IMR-90 (cell line): ENCODE measurements at regions not wholly inside any gene's neighbourhood (a gene's known extent, or its start where the extent isn't known, plus 50 kb on each side); places are given as distances from the start of the nearest gene placed in this dataset.

Experiments used
- ATAC-seq: fragments of 200-7000 bp; cut with Tn5 transposase; 2 replicates; pipeline ENCODE4 v1.9.1; 2020; ENCODE audit warnings: low read depth, mild to moderate bottlenecking, moderate library complexity
- BruUV-seq: library from RNA; stranded (reverse); fragments of 400-500 nt; replicated peaks from 2 replicates; lab custom pipeline; 2021; lab: Mats Ljungman, UMichigan
- CTCF ChIA-PET: fragments of 300-600 bp; formaldehyde crosslinking; extraction: SDS; loops from one replicate; lab custom pipeline; 2021; ENCODE audit warnings: antibody characterized with exemption; lab: Yijun Ruan, JAX
- POLR2A ChIA-PET: fragments of 300-600 bp; sonication (Branson Sonifier 250); formaldehyde crosslinking; loops from one replicate; lab custom pipeline; 2022; ENCODE audit warnings: antibody characterized with exemption; ENCODE audit not compliant: unreplicated experiment; lab: Charles Lee
- DNase-seq: peaks from one replicate; pipeline ENCODE4 v3.0.0; 2013
- H2AFZ ChIP-seq: replicated peaks from 2 replicates; pipeline ENCODE3; 2013; ENCODE audit warnings: low read length, mild to moderate bottlenecking; ENCODE audit not compliant: poor library complexity
- H2AK5ac ChIP-seq: 2 replicates; pipeline ENCODE4 v1.6.1; 2013; ENCODE audit warnings: low read depth, low read length, inconsistent platforms
- H2AK9ac ChIP-seq: replicated peaks from 2 replicates; pipeline ENCODE3; 2013; ENCODE audit warnings: mild to moderate bottlenecking, low read depth, low read length, moderate library complexity; ENCODE audit not compliant: poor library complexity
- H2BK120ac ChIP-seq: 2 replicates; pipeline ENCODE4 v1.6.1; 2013; ENCODE audit warnings: low read depth, low read length, inconsistent platforms
- H2BK15ac ChIP-seq: 3 replicates; pipeline ENCODE4 v1.6.1; 2013; ENCODE audit warnings: low read depth, low read length, inconsistent platforms
- H2BK20ac ChIP-seq: 2 replicates; pipeline ENCODE4 v1.6.1; 2013; ENCODE audit warnings: low read depth, mild to moderate bottlenecking, inconsistent platforms, low read length, moderate library complexity
- H2BK5ac ChIP-seq: 2 replicates; pipeline ENCODE4 v1.6.1; 2013; ENCODE audit warnings: mild to moderate bottlenecking, low read depth, low read length, inconsistent platforms; ENCODE audit not compliant: poor library complexity, severe bottlenecking
- H3K14ac ChIP-seq: replicated peaks from 2 replicates; pipeline ENCODE4 v1.6.1; 2013; ENCODE audit warnings: low read depth, low read length, inconsistent platforms
- H3K18ac ChIP-seq: 2 replicates; pipeline ENCODE4 v1.6.1; 2013; ENCODE audit warnings: low read depth, low read length, control low read depth
- H3K23ac ChIP-seq: 2 replicates; pipeline ENCODE4 v1.6.1; 2013; ENCODE audit warnings: low read depth, low read length, inconsistent platforms
- H3K27ac ChIP-seq: 2 replicates; pipeline ENCODE4 v1.5.1; 2013; ENCODE audit warnings: mild to moderate bottlenecking, control low read depth, low read length; ENCODE audit not compliant: insufficient read depth
- H3K27me3 ChIP-seq: 2 replicates; pipeline ENCODE4 v1.6.1; 2013; ENCODE audit warnings: low read length; ENCODE audit not compliant: control insufficient read depth, insufficient read depth
- H3K36me3 ChIP-seq: 2 replicates; pipeline ENCODE4 v1.6.1; 2013; ENCODE audit warnings: low read length, mixed read lengths; ENCODE audit not compliant: control insufficient read depth, insufficient read depth
- H3K4ac ChIP-seq: 2 replicates; pipeline ENCODE4 v1.6.1; 2013; ENCODE audit warnings: low read depth, low read length, inconsistent platforms
- H3K4me1 ChIP-seq: 2 replicates; pipeline ENCODE4 v1.6.1; 2013; ENCODE audit warnings: low read length, mixed read lengths; ENCODE audit not compliant: control insufficient read depth, insufficient read depth
- H3K4me2 ChIP-seq: 2 replicates; pipeline ENCODE4 v1.6.1; 2013; ENCODE audit warnings: low read depth, mild to moderate bottlenecking, control low read depth, low read length, moderate library complexity
- H3K4me3 ChIP-seq: 2 replicates; pipeline ENCODE4 v1.5.1; 2013; ENCODE audit warnings: low read depth, mild to moderate bottlenecking, control low read depth, low read length, moderate library complexity; ENCODE audit not compliant: insufficient read depth
- H3K56ac ChIP-seq: 2 replicates; pipeline ENCODE4 v1.6.1; 2013; ENCODE audit warnings: low read length, inconsistent platforms; ENCODE audit not compliant: insufficient read depth; ENCODE audit errors: extremely low read depth
- H3K79me1 ChIP-seq, 2 experiments: 2 replicates each; pipeline ENCODE4 v1.6.1; 2013; ENCODE audit warnings: low read length in 2 of 2, inconsistent platforms in 1 of 2, low read depth in 1 of 2
- H3K9ac ChIP-seq: 2 replicates; pipeline ENCODE4 v1.6.1; 2013; ENCODE audit warnings: low read depth, low read length, control low read depth
- H3K9me1 ChIP-seq: 2 replicates; pipeline ENCODE4 v1.6.1; 2013; ENCODE audit warnings: low read length, inconsistent platforms; ENCODE audit not compliant: insufficient read depth
- H3K9me3 ChIP-seq: 2 replicates; pipeline ENCODE4 v1.6.1; 2013; ENCODE audit warnings: low read length; ENCODE audit not compliant: control insufficient read depth, insufficient read depth
- H4K20me1 ChIP-seq: 2 replicates; pipeline ENCODE4 v1.6.1; 2013; ENCODE audit warnings: low read length, inconsistent platforms; ENCODE audit not compliant: insufficient read depth
- H4K5ac ChIP-seq: 2 replicates; pipeline ENCODE4 v1.6.1; 2013; ENCODE audit warnings: mild to moderate bottlenecking, low read depth, low read length, control low read depth
- H4K8ac ChIP-seq, 2 experiments: 2 replicates each; pipeline ENCODE4 v1.6.1; 2013; ENCODE audit warnings: low read depth in 2 of 2, low read length in 2 of 2, control low read depth in 1 of 2, inconsistent platforms in 1 of 2
- H4K91ac ChIP-seq: 2 replicates; pipeline ENCODE4 v1.6.1; 2013; ENCODE audit warnings: low read depth, low read length, inconsistent platforms; ENCODE audit not compliant: insufficient read depth
- WGBS, 2 experiments: methylation state at CpG; one replicate each; pipeline versions ENCODE4 v1.1.5 to v1.1.7; 2013; ENCODE audit warnings: missing lambda C conversion rate in 2 of 2; ENCODE audit not compliant: insufficient read length in 1 of 2; ENCODE audit errors: extremely low coverage in 2 of 2; 5-methylcytosine and 5-hydroxymethylcytosine counted together
- dilution Hi-C: fragments of 300-500 bp; cut with HindIII; formaldehyde crosslinking; loops from one replicate; pipeline ENCODE4 v1.14.3; 2018; ENCODE audit warnings: low sequenced_read_pairs; ENCODE audit not compliant: unreplicated experiment
- in situ Hi-C: fragments of 300-500 bp; cut with MboI; formaldehyde crosslinking; loops from 3 replicates; pipeline ENCODE4 v1.14.3; 2019; ENCODE audit warnings: low sequenced_read_pairs, inconsistent platforms, mixed read lengths
- intact Hi-C: fragments of 100-400 bp; cut with micrococcal nuclease; formaldehyde crosslinking; loops from 2 replicates; pipeline ENCODE4 v1.10.0; 2022
- TF ChIP-seq, protein P1 (sequence below): conservative IDR thresholded peaks from 2 replicates; pipeline ENCODE4 v1.5.1; 2012; ENCODE audit warnings: mild to moderate bottlenecking, low read depth, low read length, improper control_type of control experiment

GRCh38 chr15:91780387-91780786, 73.1 kb upstream of the SLCO3A1 start:
- no TSS peak for BruUV-seq
- dilution Hi-C loops, result no loop called here
- no peak overlapping the region for H3K14ac ChIP-seq
- H3K4me3 ChIP-seq, result no peak overlapping the region
- ChIA-PET CTCF (no interaction called here), POLR2A (no interaction called here)
- H3K27me3 ChIP-seq, result no peaks in the 10 kb centered on the region
- no peak overlapping the region for H2BK5ac ChIP-seq
- H3K18ac ChIP-seq, result no peak overlapping the region
- H4K91ac ChIP-seq, result no peak overlapping the region
- intact Hi-C loops, result no loop called here
- no peaks in the 10 kb centered on the region for H3K36me3 ChIP-seq
- no CpG with 5 or more reads among the region's 3 CpGs for WGBS, 2 experiments
- no peaks in the 10 kb centered on the region for H3K9me1 ChIP-seq
- no peak overlapping the region for H2BK15ac ChIP-seq
- H2BK20ac ChIP-seq, result no peak overlapping the region
- no peak overlapping the region for H4K8ac ChIP-seq
- no peak overlapping the region for H3K27ac ChIP-seq
- H3K23ac ChIP-seq, result no peak overlapping the region
- no peak overlapping the region for H4K5ac ChIP-seq
- H3K9ac ChIP-seq, result no peak overlapping the region
- 0 out of 2 replicates have a peak, but pooled peaks cover 2% of the 10 kb centered on the region for H3K9me3 ChIP-seq
- H2AK5ac ChIP-seq, result no peak overlapping the region
- no peak overlapping the region for H3K56ac ChIP-seq
- no peak overlapping the region for H3K4me2 ChIP-seq
- TF ChIP-seq, protein P1, sequence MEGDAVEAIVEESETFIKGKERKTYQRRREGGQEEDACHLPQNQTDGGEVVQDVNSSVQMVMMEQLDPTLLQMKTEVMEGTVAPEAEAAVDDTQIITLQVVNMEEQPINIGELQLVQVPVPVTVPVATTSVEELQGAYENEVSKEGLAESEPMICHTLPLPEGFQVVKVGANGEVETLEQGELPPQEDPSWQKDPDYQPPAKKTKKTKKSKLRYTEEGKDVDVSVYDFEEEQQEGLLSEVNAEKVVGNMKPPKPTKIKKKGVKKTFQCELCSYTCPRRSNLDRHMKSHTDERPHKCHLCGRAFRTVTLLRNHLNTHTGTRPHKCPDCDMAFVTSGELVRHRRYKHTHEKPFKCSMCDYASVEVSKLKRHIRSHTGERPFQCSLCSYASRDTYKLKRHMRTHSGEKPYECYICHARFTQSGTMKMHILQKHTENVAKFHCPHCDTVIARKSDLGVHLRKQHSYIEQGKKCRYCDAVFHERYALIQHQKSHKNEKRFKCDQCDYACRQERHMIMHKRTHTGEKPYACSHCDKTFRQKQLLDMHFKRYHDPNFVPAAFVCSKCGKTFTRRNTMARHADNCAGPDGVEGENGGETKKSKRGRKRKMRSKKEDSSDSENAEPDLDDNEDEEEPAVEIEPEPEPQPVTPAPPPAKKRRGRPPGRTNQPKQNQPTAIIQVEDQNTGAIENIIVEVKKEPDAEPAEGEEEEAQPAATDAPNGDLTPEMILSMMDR, result no peak
- H4K20me1 ChIP-seq, result no peaks in the 10 kb centered on the region
- DNase-seq (no peak), ATAC-seq (no peak)
- no peaks in the 10 kb centered on the region for H3K79me1 ChIP-seq
- H2AK9ac ChIP-seq, result no peak overlapping the region
- H3K4ac ChIP-seq, result no peak overlapping the region
- no peak overlapping the region for H2BK120ac ChIP-seq
- no peak overlapping the region for H2AFZ ChIP-seq
- no peaks in the 10 kb centered on the region for H3K4me1 ChIP-seq
- in situ Hi-C loops, result no loop called here
